Keratinocyte (primary cell): ENCODE measurements at regions not wholly inside any gene's neighbourhood (a gene's known extent, or its start where the extent isn't known, plus 50 kb on each side); places are given as distances from the start of the nearest gene placed in this dataset.

Experiments used
- DNase-seq: peaks from one replicate; pipeline ENCODE4 v3.0.0-alpha.2; 2011; ENCODE audit warnings: low read depth, missing footprints, low spot score
- FAIRE-seq: peaks from 2 replicates; lab custom pipeline; 2011; peaks lifted over from hg19 to GRCh38; lab: Jason Lieb, UNC
- H2AFZ ChIP-seq: 2 replicates; pipeline ENCODE4 v1.6.0; 2012; ENCODE audit warnings: low read length, control low read depth, inconsistent platforms; ENCODE audit not compliant: control insufficient read depth
- H3K27ac ChIP-seq: 2 replicates; pipeline ENCODE4 v1.5.1; 2011; ENCODE audit warnings: low read length; ENCODE audit not compliant: control insufficient read depth, insufficient read depth
- H3K27me3 ChIP-seq: 3 replicates; pipeline ENCODE4 v1.6.0; 2011; ENCODE audit warnings: low read length; ENCODE audit not compliant: control insufficient read depth, insufficient read depth; ENCODE audit errors: extremely low read depth
- H3K36me3 ChIP-seq, 2 experiments: 2 replicates in 1 of 2; 3 replicates in 1 of 2; pipeline ENCODE4 v1.5.1; 2011; ENCODE audit warnings: low read length in 2 of 2, mild to moderate bottlenecking in 1 of 2; ENCODE audit not compliant: control insufficient read depth in 2 of 2, insufficient read depth in 2 of 2; ENCODE audit errors: extremely low read depth in 1 of 2
- H3K4me1 ChIP-seq: 3 replicates; pipeline ENCODE4 v1.5.1; 2011; ENCODE audit warnings: low read length; ENCODE audit not compliant: control insufficient read depth, insufficient read depth; ENCODE audit errors: extremely low read depth
- H3K4me2 ChIP-seq: 3 replicates; pipeline ENCODE4 v1.6.0; 2011; ENCODE audit warnings: low read depth, low read length; ENCODE audit not compliant: control insufficient read depth, insufficient read depth; ENCODE audit errors: extremely low read depth
- H3K4me3 ChIP-seq, 3 experiments: fragments of 200-600 bp in 1 of 3; sonication (generic) in 1 of 3; 2 replicates in 2 of 3; 3 replicates in 1 of 3; pipeline ENCODE4 v1.5.1; 2011 to 2016; ENCODE audit warnings: low read length in 3 of 3, mild to moderate bottlenecking in 3 of 3, control low read depth in 2 of 3, inconsistent platforms in 1 of 3, low read depth in 1 of 3, mixed read lengths in 1 of 3, mixed run types in 1 of 3, moderate library complexity in 1 of 3; ENCODE audit not compliant: control insufficient read depth in 2 of 3, insufficient read depth in 2 of 3; ENCODE audit errors: extremely low read depth in 1 of 3
- H3K79me2 ChIP-seq: 2 replicates; pipeline ENCODE4 v1.6.0; 2012; ENCODE audit warnings: low read length; ENCODE audit not compliant: control insufficient read depth, insufficient read depth
- H3K9ac ChIP-seq: 3 replicates; pipeline ENCODE4 v1.6.0; 2011; ENCODE audit warnings: low read length; ENCODE audit not compliant: control insufficient read depth, insufficient read depth; ENCODE audit errors: extremely low read depth
- H3K9me1 ChIP-seq: 3 replicates; pipeline ENCODE4 v1.6.0; 2011; ENCODE audit warnings: low read length; ENCODE audit not compliant: control insufficient read depth, insufficient read depth; ENCODE audit errors: extremely low read depth
- H3K9me3 ChIP-seq: 2 replicates; pipeline ENCODE4 v1.5.1; 2012; ENCODE audit warnings: low read depth, low read length; ENCODE audit not compliant: control insufficient read depth
- H4K20me1 ChIP-seq: 3 replicates; pipeline ENCODE4 v1.6.0; 2011; ENCODE audit warnings: low read length; ENCODE audit not compliant: control insufficient read depth, insufficient read depth; ENCODE audit errors: extremely low read depth
- EZH2 ChIP-seq: IDR thresholded peaks from one replicate; pipeline ENCODE4 v1.6.1; 2012; ENCODE audit warnings: inconsistent platforms, mild to moderate bottlenecking, low read length, moderate library complexity
- dilution Hi-C: fragments of 300-500 bp; cut with MboI; formaldehyde crosslinking; loops from one replicate; pipeline ENCODE4 v1.7.0; 2020; ENCODE audit warnings: low sequenced_read_pairs; ENCODE audit not compliant: extremely low pct_ligation_motif_present
- TF ChIP-seq, protein P1 (sequence below), 3 experiments: IDR thresholded peaks in 1 of 3; conservative IDR thresholded peaks in 1 of 3; optimal IDR thresholded peaks in 1 of 3; 2 replicates in 2 of 3; 3 replicates in 1 of 3; pipeline versions ENCODE3 to v1.5.1; 2011; ENCODE audit warnings: low read length in 3 of 3, mild to moderate bottlenecking in 3 of 3, moderate library complexity in 2 of 3, control low read depth in 1 of 3, inconsistent platforms in 1 of 3; ENCODE audit not compliant: insufficient read depth in 2 of 3; ENCODE audit errors: extremely low read depth in 1 of 3

DNA sequence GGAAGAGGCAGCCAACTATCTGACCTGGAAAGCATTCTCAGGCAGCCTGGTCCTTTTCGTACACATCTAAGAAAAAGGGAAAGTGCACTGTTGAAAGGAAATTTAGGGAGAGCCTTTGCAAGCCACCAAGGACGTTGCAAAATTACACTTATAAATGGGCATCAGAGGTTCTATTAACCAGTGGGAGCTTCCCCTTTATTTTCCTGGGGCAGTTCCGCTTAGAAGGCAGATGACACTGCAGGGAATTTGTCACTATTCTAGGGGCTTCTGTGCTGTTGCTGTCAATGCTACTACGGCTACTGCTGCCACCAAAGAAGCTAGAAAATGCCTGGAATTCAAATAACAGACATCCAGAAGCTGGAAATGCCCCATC is 79.6 kb upstream of the AUTS2 start:
- H3K9ac ChIP-seq, result no peak overlapping the region
- H2AFZ ChIP-seq, result no peak overlapping the region
- no peak for DNase-seq
- dilution Hi-C loops, result no loop called here
- no peak overlapping the region for H3K4me2 ChIP-seq
- no peak overlapping the region for H3K27ac ChIP-seq
- no peaks in the 10 kb centered on the region for H3K79me2 ChIP-seq
- TF ChIP-seq, protein P1, sequence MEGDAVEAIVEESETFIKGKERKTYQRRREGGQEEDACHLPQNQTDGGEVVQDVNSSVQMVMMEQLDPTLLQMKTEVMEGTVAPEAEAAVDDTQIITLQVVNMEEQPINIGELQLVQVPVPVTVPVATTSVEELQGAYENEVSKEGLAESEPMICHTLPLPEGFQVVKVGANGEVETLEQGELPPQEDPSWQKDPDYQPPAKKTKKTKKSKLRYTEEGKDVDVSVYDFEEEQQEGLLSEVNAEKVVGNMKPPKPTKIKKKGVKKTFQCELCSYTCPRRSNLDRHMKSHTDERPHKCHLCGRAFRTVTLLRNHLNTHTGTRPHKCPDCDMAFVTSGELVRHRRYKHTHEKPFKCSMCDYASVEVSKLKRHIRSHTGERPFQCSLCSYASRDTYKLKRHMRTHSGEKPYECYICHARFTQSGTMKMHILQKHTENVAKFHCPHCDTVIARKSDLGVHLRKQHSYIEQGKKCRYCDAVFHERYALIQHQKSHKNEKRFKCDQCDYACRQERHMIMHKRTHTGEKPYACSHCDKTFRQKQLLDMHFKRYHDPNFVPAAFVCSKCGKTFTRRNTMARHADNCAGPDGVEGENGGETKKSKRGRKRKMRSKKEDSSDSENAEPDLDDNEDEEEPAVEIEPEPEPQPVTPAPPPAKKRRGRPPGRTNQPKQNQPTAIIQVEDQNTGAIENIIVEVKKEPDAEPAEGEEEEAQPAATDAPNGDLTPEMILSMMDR (optimal IDR thresholded peaks at IDR 0.05 in 1 of 3, IDR thresholded peaks at IDR 0.05 in 1 of 3, conservative IDR thresholded peaks at IDR 0.05 in 1 of 3; ENCODE audit: extremely low read depth in 1 of 3, insufficient read depth in 2 of 3, low read length in 3 of 3), result no peak
- TF ChIP-seq EZH2, result no peak
- H3K27me3 ChIP-seq, result no peaks in the 10 kb centered on the region
- no peaks in the 10 kb centered on the region for H4K20me1 ChIP-seq
- H3K36me3 ChIP-seq, result no peaks in the 10 kb centered on the region
- no peaks in the 10 kb centered on the region for H3K9me1 ChIP-seq
- no peaks in the 10 kb centered on the region for H3K9me3 ChIP-seq
- H3K4me1 ChIP-seq, result no peaks in the 10 kb centered on the region
- no peak overlapping the region for H3K4me3 ChIP-seq
- FAIRE-seq, result no peak

DNA sequence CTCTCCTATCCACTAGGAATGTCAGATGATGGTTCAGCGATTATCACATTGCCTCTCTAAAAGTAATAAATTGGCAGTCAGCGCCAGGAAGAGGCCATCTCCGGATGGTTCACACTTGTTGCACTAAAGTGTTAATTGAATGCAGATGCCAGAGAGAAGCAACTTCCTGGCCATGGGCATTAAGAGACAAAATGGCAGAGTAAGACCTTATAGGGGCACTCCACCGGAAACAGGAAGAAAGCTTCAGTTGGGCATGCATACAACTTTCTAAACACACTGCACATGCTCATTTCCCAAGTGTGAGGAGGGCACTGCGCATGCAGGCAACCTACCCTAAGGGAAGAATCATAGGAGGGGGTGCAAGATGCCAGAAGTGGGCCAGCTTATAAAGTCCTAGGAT is 71.7 kb upstream of the AUTS2 start:
- no peak for DNase-seq
- Histone ChIP-seq H3K4me3 (no peak overlapping the region), H2AFZ (no peak overlapping the region), H3K4me1 (no peaks in the 10 kb centered on the region), H3K27ac (no peak overlapping the region), H3K9ac (no peak overlapping the region), H3K4me2 (no peak overlapping the region), H3K9me3 (no peaks in the 10 kb centered on the region), H3K36me3 (no peaks in the 10 kb centered on the region), H3K79me2 (no peaks in the 10 kb centered on the region), H3K27me3 (no peaks in the 10 kb centered on the region), H3K9me1 (no peaks in the 10 kb centered on the region), H4K20me1 (no peaks in the 10 kb centered on the region)
- TF ChIP-seq EZH2, result no peak
- TF ChIP-seq, protein P1 (optimal IDR thresholded peaks at IDR 0.05 in 1 of 3, IDR thresholded peaks at IDR 0.05 in 1 of 3, conservative IDR thresholded peaks at IDR 0.05 in 1 of 3; ENCODE audit: extremely low read depth in 1 of 3, insufficient read depth in 2 of 3, low read length in 3 of 3), result no peak
- FAIRE-seq, result no peak
- dilution Hi-C loops, result no loop called here
